Heart right ventricle (tissue), 16 donors: ENCODE measurements at regions not wholly inside any gene's neighbourhood (a gene's known extent, or its start where the extent isn't known, plus 50 kb on each side); places are given as distances from the start of the nearest gene placed in this dataset.

Experiments used
- ATAC-seq, 8 donors: fragments of 200-7000 bp; cut with Tn5 transposase; one replicate each; pipeline ENCODE4 v1.9.1; 2020; ENCODE audit warnings: mild to moderate bottlenecking in 8 of 8, moderate library complexity in 8 of 8, moderate number of reproducible peaks in 1 of 8
- DNase-seq, 2 donors: peaks; one replicate each; pipeline ENCODE4 v3.0.0-alpha.2; 2020
- H3K27ac ChIP-seq, 10 donors: fragments of 200-600 bp; sonication (generic) in 2 of 10; one replicate each; pipeline versions ENCODE4 v1.5.0 to v1.8.0; 2020 to 2022; ENCODE audit warnings: mild to moderate bottlenecking in 3 of 10
- H3K27me3 ChIP-seq, 7 donors: fragments of 200-600 bp; one replicate each; pipeline ENCODE4 v1.8.0; 2021 to 2022; ENCODE audit warnings: mild to moderate bottlenecking in 2 of 7
- H3K36me3 ChIP-seq, 9 donors: fragments of 200-600 bp; sonication (generic) in 1 of 9; one replicate each; pipeline versions ENCODE4 v1.5.0 to v1.8.0; 2020 to 2022; ENCODE audit warnings: mild to moderate bottlenecking in 2 of 9
- H3K4me1 ChIP-seq, 9 donors: fragments of 200-600 bp; sonication (generic) in 1 of 9; one replicate each; pipeline versions ENCODE4 v1.5.0 to v1.8.0; 2020 to 2022; ENCODE audit warnings: mild to moderate bottlenecking in 4 of 9
- H3K4me3 ChIP-seq, 10 donors: fragments of 200-600 bp; sonication (generic) in 2 of 10; one replicate each; pipeline versions ENCODE4 v1.5.0 to v1.8.0; 2020 to 2022; ENCODE audit warnings: mild to moderate bottlenecking in 7 of 10, moderate library complexity in 2 of 10
- H3K9me3 ChIP-seq, 11 donors: fragments of 200-600 bp in 10 of 11; sonication (generic) in 2 of 11; one replicate each; pipeline versions ENCODE4 v1.5.0 to v1.8.0; 2013 to 2022; ENCODE audit warnings: mild to moderate bottlenecking in 2 of 11, control low read depth in 1 of 11, moderate library complexity in 1 of 11
- CTCF ChIP-seq, 9 donors: fragments of 200-600 bp; sonication (generic) in 2 of 9; IDR thresholded peaks; one replicate each; pipeline versions ENCODE4 v1.5.0 to v1.8.0; 2021 to 2022; ENCODE audit warnings: antibody characterized with exemption in 9 of 9, mild to moderate bottlenecking in 5 of 9, moderate library complexity in 1 of 9
- WGBS, 2 donors: extraction: QIAGEN DNeasy Blood & Tissue Kit; methylation state at CpG; one replicate each; pipeline ENCODE4 v1.1.7; 2013; ENCODE audit warnings: inconsistent platforms in 1 of 2; 5-methylcytosine and 5-hydroxymethylcytosine counted together
- intact Hi-C, 10 donors: fragments of 100-400 bp; cut with DNase I; formaldehyde crosslinking; loops; one replicate each; pipeline versions ENCODE4 v1.11.1 to v1.14.2; 2022
- donor health status: Arrhythmogenic right ventricular cardiomyopathy.
- donor health status: ischemic (EF 13 %, LVEDD 7.1; RV severe dilation, severe dysfunction).
- donor health status: healthy with polysubstance abuse.
- donor health status: DM: no; HTN: yes; CAD: no.
- donor health status: DM: no; HTN: no; CAD: no.
- donor health status: ischemic (EF 25% LVEDD 6.9; RV normal size, moderate dysfunction).
- donor health status: ischemic (EF 25% LVEDD 5.7; RV mildly dilated, moderate dysfunction).
- donor health status: healthy.
- donor health status: DM: yes; HTN: yes; CAD: no.
- donor health status: Ischemic cardiomyopathy.
- donor health status: ischemic (EF 35%, LVEDD 5.7; RV mildly dilated, moderate dysfunction).
- donor health status: nonischemic (EF 11% LVEDD 7.7; RV severe dilation, severe dysfunction).
- donor health status: DM: yes; HTN: yes; CAD: no.
- donor health status: PGD.
- donor health status: ischemic (EF 29% LVEDD 5.4; RV normal size, mild dysfunction).
- donor health status: nonischemic (EF 23%, LVEDD 6.1; RV moderate dilation, normal function).

- H3K4me3 ChIP-seq, result no peak overlapping the region
- H3K36me3 ChIP-seq, result no peaks in the 10 kb centered on the region
- WGBS, 2 donors, result 84 to 86% methylated on average over 5 of the region's 5 CpGs
- no peak overlapping the region for H3K27ac ChIP-seq
- peaks cover 0 to 7% (median 0%) of the 10 kb centered on the region in 9 donors for H3K4me1 ChIP-seq
- no peak for ATAC-seq
- no peaks in the 10 kb centered on the region for H3K9me3 ChIP-seq
- no peak for TF ChIP-seq CTCF (IDR thresholded peaks at IDR 0.05)
- intact Hi-C loops, result no loop called here
- H3K27me3 ChIP-seq, result no peaks in the 10 kb centered on the region
- no peak for DNase-seq
These were observed 151.9 kb downstream of the SH3BGRL2 start for GRCh38 chr6:79782792-79783580.

GRCh38 chr6:79781916-79782315 is 150.8 kb downstream of the SH3BGRL2 start:
- ATAC-seq (no peak), DNase-seq (no peak)
- Histone ChIP-seq H3K4me1 (peaks cover 0 to 11% (median 0%) of the 10 kb centered on the region in 9 donors), H3K27ac (no peak overlapping the region), H3K36me3 (no peaks in the 10 kb centered on the region), H3K9me3 (no peaks in the 10 kb centered on the region), H3K27me3 (no peaks in the 10 kb centered on the region), H3K4me3 (no peak overlapping the region)
- intact Hi-C loops, result no loop called here
- no peak for TF ChIP-seq CTCF (IDR thresholded peaks at IDR 0.05)
- 88 to 92% methylated on average over 4 of the region's 4 CpGs for WGBS, 2 donors

GRCh38 chr6:79780881-79781280 is 149.8 kb downstream of the SH3BGRL2 start:
- H3K27me3 ChIP-seq, result peaks cover 0 to 6% (median 0%) of the 10 kb centered on the region in 7 donors
- no peak for ATAC-seq
- 95 to 96% methylated on average over 1 of the region's 1 CpG for WGBS, 2 donors
- peaks cover 0 to 11% (median 0%) of the 10 kb centered on the region in 9 donors for H3K4me1 ChIP-seq
- H3K4me3 ChIP-seq, result no peak overlapping the region
- no peaks in the 10 kb centered on the region for H3K36me3 ChIP-seq
- no peak overlapping the region for H3K27ac ChIP-seq
- DNase-seq, result no peak
- intact Hi-C loops, result no loop called here
- H3K9me3 ChIP-seq, result no peaks in the 10 kb centered on the region
- TF ChIP-seq CTCF (IDR thresholded peaks at IDR 0.05), result no peak

- WGBS, 2 donors, result 94 to 96% methylated on average over 4 of the region's 4 CpGs
- Histone ChIP-seq H3K9me3 (no peaks in the 10 kb centered on the region), H3K27ac (no peak overlapping the region), H3K4me1 (peaks cover 0 to 11% (median 0%) of the 10 kb centered on the region in 9 donors), H3K36me3 (no peaks in the 10 kb centered on the region), H3K4me3 (no peak overlapping the region), H3K27me3 (peaks cover 0 to 6% (median 0%) of the 10 kb centered on the region in 7 donors)
- intact Hi-C loops, result loop anchor here in 9 of 10 donors (2.0 to 10.0 kb wide), 6 partner anchors 33 to 316 kb away; no protein-coding TSS in a partner anchor
- ATAC-seq (no peak), DNase-seq (no peak)
- no peak for TF ChIP-seq CTCF (IDR thresholded peaks at IDR 0.05)
These were observed 147.7 kb downstream of the SH3BGRL2 start for GRCh38 chr6:79778816-79779215.
